IMR-90 (cell line): ENCODE measurements at regions not wholly inside any gene's neighbourhood (a gene's known extent, or its start where the extent isn't known, plus 50 kb on each side); places are given as distances from the start of the nearest gene placed in this dataset.

ENCODE experiments used
- ATAC-seq: fragments of 200-7000 bp; cut with Tn5 transposase; 2 replicates; pipeline ENCODE4 v1.9.1; 2020; ENCODE audit warnings: low read depth, mild to moderate bottlenecking, moderate library complexity
- BruUV-seq: library from RNA; stranded (reverse); fragments of 400-500 nt; replicated peaks from 2 replicates; lab custom pipeline; 2021; lab: Mats Ljungman, UMichigan
- CTCF ChIA-PET: fragments of 300-600 bp; formaldehyde crosslinking; extraction: SDS; loops from one replicate; lab custom pipeline; 2021; ENCODE audit warnings: antibody characterized with exemption; lab: Yijun Ruan, JAX
- POLR2A ChIA-PET: fragments of 300-600 bp; sonication (Branson Sonifier 250); formaldehyde crosslinking; loops from one replicate; lab custom pipeline; 2022; ENCODE audit warnings: antibody characterized with exemption; ENCODE audit not compliant: unreplicated experiment; lab: Charles Lee
- DNase-seq: peaks from one replicate; pipeline ENCODE4 v3.0.0; 2013
- H2AFZ ChIP-seq: replicated peaks from 2 replicates; pipeline ENCODE3; 2013; ENCODE audit warnings: low read length, mild to moderate bottlenecking; ENCODE audit not compliant: poor library complexity
- H2AK5ac ChIP-seq: 2 replicates; pipeline ENCODE4 v1.6.1; 2013; ENCODE audit warnings: low read depth, low read length, inconsistent platforms
- H2AK9ac ChIP-seq: replicated peaks from 2 replicates; pipeline ENCODE3; 2013; ENCODE audit warnings: mild to moderate bottlenecking, low read depth, low read length, moderate library complexity; ENCODE audit not compliant: poor library complexity
- H2BK120ac ChIP-seq: 2 replicates; pipeline ENCODE4 v1.6.1; 2013; ENCODE audit warnings: low read depth, low read length, inconsistent platforms
- H2BK15ac ChIP-seq: 3 replicates; pipeline ENCODE4 v1.6.1; 2013; ENCODE audit warnings: low read depth, low read length, inconsistent platforms
- H2BK20ac ChIP-seq: 2 replicates; pipeline ENCODE4 v1.6.1; 2013; ENCODE audit warnings: low read depth, mild to moderate bottlenecking, inconsistent platforms, low read length, moderate library complexity
- H2BK5ac ChIP-seq: 2 replicates; pipeline ENCODE4 v1.6.1; 2013; ENCODE audit warnings: mild to moderate bottlenecking, low read depth, low read length, inconsistent platforms; ENCODE audit not compliant: poor library complexity, severe bottlenecking
- H3K14ac ChIP-seq: replicated peaks from 2 replicates; pipeline ENCODE4 v1.6.1; 2013; ENCODE audit warnings: low read depth, low read length, inconsistent platforms
- H3K18ac ChIP-seq: 2 replicates; pipeline ENCODE4 v1.6.1; 2013; ENCODE audit warnings: low read depth, low read length, control low read depth
- H3K23ac ChIP-seq: 2 replicates; pipeline ENCODE4 v1.6.1; 2013; ENCODE audit warnings: low read depth, low read length, inconsistent platforms
- H3K27ac ChIP-seq: 2 replicates; pipeline ENCODE4 v1.5.1; 2013; ENCODE audit warnings: mild to moderate bottlenecking, control low read depth, low read length; ENCODE audit not compliant: insufficient read depth
- H3K27me3 ChIP-seq: 2 replicates; pipeline ENCODE4 v1.6.1; 2013; ENCODE audit warnings: low read length; ENCODE audit not compliant: control insufficient read depth, insufficient read depth
- H3K36me3 ChIP-seq: 2 replicates; pipeline ENCODE4 v1.6.1; 2013; ENCODE audit warnings: low read length, mixed read lengths; ENCODE audit not compliant: control insufficient read depth, insufficient read depth
- H3K4ac ChIP-seq: 2 replicates; pipeline ENCODE4 v1.6.1; 2013; ENCODE audit warnings: low read depth, low read length, inconsistent platforms
- H3K4me1 ChIP-seq: 2 replicates; pipeline ENCODE4 v1.6.1; 2013; ENCODE audit warnings: low read length, mixed read lengths; ENCODE audit not compliant: control insufficient read depth, insufficient read depth
- H3K4me2 ChIP-seq: 2 replicates; pipeline ENCODE4 v1.6.1; 2013; ENCODE audit warnings: low read depth, mild to moderate bottlenecking, control low read depth, low read length, moderate library complexity
- H3K4me3 ChIP-seq: 2 replicates; pipeline ENCODE4 v1.5.1; 2013; ENCODE audit warnings: low read depth, mild to moderate bottlenecking, control low read depth, low read length, moderate library complexity; ENCODE audit not compliant: insufficient read depth
- H3K56ac ChIP-seq: 2 replicates; pipeline ENCODE4 v1.6.1; 2013; ENCODE audit warnings: low read length, inconsistent platforms; ENCODE audit not compliant: insufficient read depth; ENCODE audit errors: extremely low read depth
- H3K79me1 ChIP-seq, 2 experiments: 2 replicates each; pipeline ENCODE4 v1.6.1; 2013; ENCODE audit warnings: low read length in 2 of 2, inconsistent platforms in 1 of 2, low read depth in 1 of 2
- H3K9ac ChIP-seq: 2 replicates; pipeline ENCODE4 v1.6.1; 2013; ENCODE audit warnings: low read depth, low read length, control low read depth
- H3K9me1 ChIP-seq: 2 replicates; pipeline ENCODE4 v1.6.1; 2013; ENCODE audit warnings: low read length, inconsistent platforms; ENCODE audit not compliant: insufficient read depth
- H3K9me3 ChIP-seq: 2 replicates; pipeline ENCODE4 v1.6.1; 2013; ENCODE audit warnings: low read length; ENCODE audit not compliant: control insufficient read depth, insufficient read depth
- H4K20me1 ChIP-seq: 2 replicates; pipeline ENCODE4 v1.6.1; 2013; ENCODE audit warnings: low read length, inconsistent platforms; ENCODE audit not compliant: insufficient read depth
- H4K5ac ChIP-seq: 2 replicates; pipeline ENCODE4 v1.6.1; 2013; ENCODE audit warnings: mild to moderate bottlenecking, low read depth, low read length, control low read depth
- H4K8ac ChIP-seq, 2 experiments: 2 replicates each; pipeline ENCODE4 v1.6.1; 2013; ENCODE audit warnings: low read depth in 2 of 2, low read length in 2 of 2, control low read depth in 1 of 2, inconsistent platforms in 1 of 2
- H4K91ac ChIP-seq: 2 replicates; pipeline ENCODE4 v1.6.1; 2013; ENCODE audit warnings: low read depth, low read length, inconsistent platforms; ENCODE audit not compliant: insufficient read depth
- BHLHE40 ChIP-seq: fragments of 150-350 bp; IDR thresholded peaks from 2 replicates; pipeline ENCODE4 v1.6.1; 2016; ENCODE audit warnings: mild to moderate bottlenecking, low read depth, low read length
- CEBPB ChIP-seq: IDR thresholded peaks from 2 replicates; pipeline ENCODE4 v1.6.1; 2012; ENCODE audit warnings: low read depth, low read length, improper control_type of control experiment
- CHD1 ChIP-seq: IDR thresholded peaks from 2 replicates; pipeline ENCODE4 v1.6.1; 2012; ENCODE audit warnings: low read depth, low read length, improper control_type of control experiment
- MAFK ChIP-seq: IDR thresholded peaks from 2 replicates; pipeline ENCODE4 v1.6.1; 2012; ENCODE audit warnings: low read depth, low read length, improper control_type of control experiment
- POLR2A ChIP-seq: IDR thresholded peaks from 2 replicates; pipeline ENCODE4 v1.6.1; 2012; ENCODE audit warnings: mild to moderate bottlenecking, low read depth, low read length
- RAD21 ChIP-seq: IDR thresholded peaks from 2 replicates; pipeline ENCODE4 v1.6.1; 2012; ENCODE audit warnings: low read length, improper control_type of control experiment
- RCOR1 ChIP-seq: IDR thresholded peaks from 2 replicates; pipeline ENCODE4 v1.6.1; 2012; ENCODE audit warnings: mild to moderate bottlenecking, low read length, improper control_type of control experiment; ENCODE audit not compliant: insufficient replicate concordance
- WGBS, 2 experiments: methylation state at CpG; one replicate each; pipeline versions ENCODE4 v1.1.5 to v1.1.7; 2013; ENCODE audit warnings: missing lambda C conversion rate in 2 of 2; ENCODE audit not compliant: insufficient read length in 1 of 2; ENCODE audit errors: extremely low coverage in 2 of 2; 5-methylcytosine and 5-hydroxymethylcytosine counted together
- dilution Hi-C: fragments of 300-500 bp; cut with HindIII; formaldehyde crosslinking; loops from one replicate; pipeline ENCODE4 v1.14.3; 2018; ENCODE audit warnings: low sequenced_read_pairs; ENCODE audit not compliant: unreplicated experiment
- in situ Hi-C: fragments of 300-500 bp; cut with MboI; formaldehyde crosslinking; loops from 3 replicates; pipeline ENCODE4 v1.14.3; 2019; ENCODE audit warnings: low sequenced_read_pairs, inconsistent platforms, mixed read lengths
- intact Hi-C: fragments of 100-400 bp; cut with micrococcal nuclease; formaldehyde crosslinking; loops from 2 replicates; pipeline ENCODE4 v1.10.0; 2022
- TF ChIP-seq, protein P1 (sequence below): conservative IDR thresholded peaks from 2 replicates; pipeline ENCODE4 v1.5.1; 2012; ENCODE audit warnings: mild to moderate bottlenecking, low read depth, low read length, improper control_type of control experiment
- TF ChIP-seq, protein P2 (sequence below): fragments of 150-350 bp; IDR thresholded peaks from 2 replicates; pipeline ENCODE4 v1.6.1; 2017; ENCODE audit warnings: mild to moderate bottlenecking, antibody characterized with exemption, low read length, low read depth

DNA sequence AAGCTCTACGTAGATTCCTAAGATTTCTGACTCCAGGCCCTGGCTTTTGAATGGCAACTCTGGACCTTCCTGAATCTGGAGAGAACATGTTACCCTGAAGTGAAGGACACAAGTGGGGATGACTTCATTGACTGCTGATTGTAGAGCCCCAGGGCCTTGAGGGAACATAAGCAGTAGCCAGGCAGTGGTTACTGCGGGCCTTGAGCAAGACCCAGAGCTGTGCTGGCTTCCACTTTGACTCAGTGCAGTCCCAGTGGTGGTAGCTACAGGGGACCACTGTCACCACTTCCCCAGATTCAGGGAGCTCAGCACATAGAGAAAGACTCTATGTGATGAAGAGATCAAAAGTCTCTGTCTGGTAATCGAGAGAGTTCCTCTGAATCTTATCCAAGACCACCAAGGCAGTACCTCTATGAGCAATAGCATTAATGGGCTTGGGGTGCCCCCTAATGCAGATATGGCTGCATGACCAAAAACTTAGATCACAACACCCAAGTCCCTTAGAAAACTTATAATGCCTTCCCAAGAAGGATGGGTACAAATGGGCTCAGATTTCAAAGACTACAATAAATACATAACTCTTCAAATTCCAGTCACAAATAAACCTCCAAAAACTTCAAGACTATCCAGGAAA is 1278.3 kb downstream of the AMY1C start:
- Histone ChIP-seq H4K8ac (no peak overlapping the region), H2AK9ac (no peak overlapping the region), H3K14ac (no peak overlapping the region), H3K9ac (no peak overlapping the region), H3K4me2 (no peak overlapping the region), H2AFZ (no peak overlapping the region), H3K36me3 (no peaks in the 10 kb centered on the region), H2AK5ac (no peak overlapping the region), H3K4me3 (no peak overlapping the region), H2BK120ac (no peak overlapping the region), H3K27me3 (no peaks in the 10 kb centered on the region), H4K5ac (no peak overlapping the region), H4K91ac (no peak overlapping the region), H2BK15ac (no peak overlapping the region), H3K9me3 (peaks cover 8% of the 10 kb centered on the region), H3K27ac (no peak overlapping the region), H3K18ac (no peak overlapping the region), H2BK20ac (no peak overlapping the region), H2BK5ac (no peak overlapping the region), H3K9me1 (no peaks in the 10 kb centered on the region), H3K79me1 (no peaks in the 10 kb centered on the region), H3K23ac (no peak overlapping the region), H3K56ac (no peak overlapping the region), H3K4me1 (no peaks in the 10 kb centered on the region), H3K4ac (no peak overlapping the region), H4K20me1 (no peaks in the 10 kb centered on the region)
- TF ChIP-seq, protein P1, sequence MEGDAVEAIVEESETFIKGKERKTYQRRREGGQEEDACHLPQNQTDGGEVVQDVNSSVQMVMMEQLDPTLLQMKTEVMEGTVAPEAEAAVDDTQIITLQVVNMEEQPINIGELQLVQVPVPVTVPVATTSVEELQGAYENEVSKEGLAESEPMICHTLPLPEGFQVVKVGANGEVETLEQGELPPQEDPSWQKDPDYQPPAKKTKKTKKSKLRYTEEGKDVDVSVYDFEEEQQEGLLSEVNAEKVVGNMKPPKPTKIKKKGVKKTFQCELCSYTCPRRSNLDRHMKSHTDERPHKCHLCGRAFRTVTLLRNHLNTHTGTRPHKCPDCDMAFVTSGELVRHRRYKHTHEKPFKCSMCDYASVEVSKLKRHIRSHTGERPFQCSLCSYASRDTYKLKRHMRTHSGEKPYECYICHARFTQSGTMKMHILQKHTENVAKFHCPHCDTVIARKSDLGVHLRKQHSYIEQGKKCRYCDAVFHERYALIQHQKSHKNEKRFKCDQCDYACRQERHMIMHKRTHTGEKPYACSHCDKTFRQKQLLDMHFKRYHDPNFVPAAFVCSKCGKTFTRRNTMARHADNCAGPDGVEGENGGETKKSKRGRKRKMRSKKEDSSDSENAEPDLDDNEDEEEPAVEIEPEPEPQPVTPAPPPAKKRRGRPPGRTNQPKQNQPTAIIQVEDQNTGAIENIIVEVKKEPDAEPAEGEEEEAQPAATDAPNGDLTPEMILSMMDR = no peak
- TF ChIP-seq MAFK (no peak), CEBPB (no peak), POLR2A (no peak), BHLHE40 (no peak), RCOR1 (no peak), CHD1 (no peak), RAD21 (no peak)
- TF ChIP-seq, protein P2, sequence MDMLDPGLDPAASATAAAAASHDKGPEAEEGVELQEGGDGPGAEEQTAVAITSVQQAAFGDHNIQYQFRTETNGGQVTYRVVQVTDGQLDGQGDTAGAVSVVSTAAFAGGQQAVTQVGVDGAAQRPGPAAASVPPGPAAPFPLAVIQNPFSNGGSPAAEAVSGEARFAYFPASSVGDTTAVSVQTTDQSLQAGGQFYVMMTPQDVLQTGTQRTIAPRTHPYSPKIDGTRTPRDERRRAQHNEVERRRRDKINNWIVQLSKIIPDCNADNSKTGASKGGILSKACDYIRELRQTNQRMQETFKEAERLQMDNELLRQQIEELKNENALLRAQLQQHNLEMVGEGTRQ = no peak
- POLR2A ChIA-PET = no interaction called here
- dilution Hi-C loops (no loop called here), in situ Hi-C loops (no loop called here), intact Hi-C loops (no loop called here)
- WGBS, 2 experiments = no CpG with 5 or more reads among the region's 3 CpGs
- BruUV-seq = no TSS peak
- DNase-seq (no peak), ATAC-seq (no peak)
- CTCF ChIA-PET = no interaction called here
